ES-I3 (cell line): ENCODE measurements at regions not wholly inside any gene's neighbourhood (a gene's known extent, or its start where the extent isn't known, plus 50 kb on each side); places are given as distances from the start of the nearest gene placed in this dataset.
"Not testable (repeated sequence)": the region's sequence is repeated elsewhere in the genome, so short reads cannot be mapped to it uniquely, and the experiment has no call there.

Experiments used
- H3K36me3 ChIP-seq: 2 replicates; pipeline ENCODE4 v1.6.1; 2013; ENCODE audit warnings: mild to moderate bottlenecking, low read length, control low read depth, moderate library complexity; ENCODE audit not compliant: insufficient read depth
- H3K4me1 ChIP-seq: 2 replicates; pipeline ENCODE4 v1.6.1; 2013; ENCODE audit warnings: mild to moderate bottlenecking, control low read depth, low read length; ENCODE audit not compliant: insufficient read depth
- H3K9ac ChIP-seq: 2 replicates; pipeline ENCODE4 v1.6.1; 2013; ENCODE audit warnings: low read depth, mild to moderate bottlenecking, low read length, moderate library complexity
- H3K9me3 ChIP-seq: 2 replicates; pipeline ENCODE4 v1.6.1; 2013; ENCODE audit warnings: mild to moderate bottlenecking, low read length, moderate library complexity; ENCODE audit not compliant: control insufficient read depth, insufficient read depth

GRCh38 chr4:13678186-13678924, 50.8 kb upstream of the BOD1L1 start:
- no peaks in the 10 kb centered on the region for H3K36me3 ChIP-seq
- no peak overlapping the region for H3K9ac ChIP-seq
- no peaks in the 10 kb centered on the region for H3K4me1 ChIP-seq
- peaks cover 4% of the 10 kb centered on the region; the same call in 1 of the 2 replicates for H3K9me3 ChIP-seq

- H3K9ac ChIP-seq, result no peak overlapping the region
- peaks cover 4% of the 10 kb centered on the region; the same call in 1 of the 2 replicates for H3K9me3 ChIP-seq
- no peaks in the 10 kb centered on the region for H3K36me3 ChIP-seq
- no peaks in the 10 kb centered on the region for H3K4me1 ChIP-seq
These were observed 54.0 kb upstream of the BOD1L1 start for GRCh38 chr4:13681570-13681969.

GRCh38 chr4:13694256-13694655, 66.7 kb upstream of the BOD1L1 start:
- no peaks in the 10 kb centered on the region for H3K9me3 ChIP-seq
- H3K9ac ChIP-seq, result no peak overlapping the region
- no peaks in the 10 kb centered on the region for H3K4me1 ChIP-seq
- no peaks in the 10 kb centered on the region for H3K36me3 ChIP-seq

- H3K9ac ChIP-seq, result no peak overlapping the region
- no peaks in the 10 kb centered on the region for H3K4me1 ChIP-seq
These were observed 70.8 kb upstream of the BOD1L1 start for GRCh38 chr4:13698296-13698695.

GRCh38 chr4:13700021-13700857, 72.7 kb upstream of the BOD1L1 start:
- H3K36me3 ChIP-seq, result no peaks in the 10 kb centered on the region
- H3K9ac ChIP-seq, result no peak overlapping the region
- H3K4me1 ChIP-seq, result no peaks in the 10 kb centered on the region
- H3K9me3 ChIP-seq, result no peaks in the 10 kb centered on the region

More at GRCh38 chr4:13698296-13698695, 70.8 kb upstream of the BOD1L1 start:
- Histone ChIP-seq H3K36me3 (no peaks in the 10 kb centered on the region), H3K9me3 (no peaks in the 10 kb centered on the region)

GRCh38 chr4:13700858-13701140, 73.3 kb upstream of the BOD1L1 start:
- not testable (repeated sequence) for H3K36me3 ChIP-seq, H3K4me1 ChIP-seq, H3K9me3 ChIP-seq, H3K9ac ChIP-seq

GRCh38 chr4:13701937-13702446, 74.5 kb upstream of the BOD1L1 start:
- H3K4me1 ChIP-seq, result peaks cover 12% of the 10 kb centered on the region; the same call in 1 of the 2 replicates
- H3K9ac ChIP-seq, result no peak overlapping the region
- H3K36me3 ChIP-seq, result no peaks in the 10 kb centered on the region
- H3K9me3 ChIP-seq, result no peaks in the 10 kb centered on the region

- Histone ChIP-seq H3K36me3 (no peaks in the 10 kb centered on the region), H3K4me1 (peaks cover 12% of the 10 kb centered on the region; the same call in 1 of the 2 replicates), H3K9me3 (no peaks in the 10 kb centered on the region), H3K9ac (no peak overlapping the region)
These were observed 75.6 kb upstream of the BOD1L1 start for GRCh38 chr4:13703096-13703495.

- Histone ChIP-seq H3K36me3 (no peaks in the 10 kb centered on the region), H3K9me3 (no peaks in the 10 kb centered on the region), H3K4me1 (peaks cover 12% of the 10 kb centered on the region; the same call in 1 of the 2 replicates), H3K9ac (no peak overlapping the region)
These were observed 76.5 kb upstream of the BOD1L1 start for GRCh38 chr4:13704035-13704434.

GRCh38 chr4:13704761-13705160, 77.2 kb upstream of the BOD1L1 start:
- Histone ChIP-seq H3K9ac (no peak overlapping the region), H3K36me3 (no peaks in the 10 kb centered on the region), H3K9me3 (no peaks in the 10 kb centered on the region), H3K4me1 (peaks cover 12% of the 10 kb centered on the region; the same call in 1 of the 2 replicates)

- Histone ChIP-seq H3K36me3 (no peaks in the 10 kb centered on the region), H3K9ac (no peak overlapping the region), H3K9me3 (no peaks in the 10 kb centered on the region), H3K4me1 (peaks cover 12% of the 10 kb centered on the region; the same call in 1 of the 2 replicates)
These were observed 78.1 kb upstream of the BOD1L1 start for GRCh38 chr4:13705521-13706041.

- no peak overlapping the region for H3K9ac ChIP-seq
- no peaks in the 10 kb centered on the region for H3K36me3 ChIP-seq
- H3K4me1 ChIP-seq, result peaks cover 12% of the 10 kb centered on the region; the same call in 1 of the 2 replicates
- H3K9me3 ChIP-seq, result no peaks in the 10 kb centered on the region
These were observed 78.6 kb upstream of the BOD1L1 start for GRCh38 chr4:13706120-13706519.

- Histone ChIP-seq H3K9me3 (no peaks in the 10 kb centered on the region), H3K36me3 (no peaks in the 10 kb centered on the region), H3K4me1 (peaks cover 12% of the 10 kb centered on the region; the same call in 1 of the 2 replicates), H3K9ac (no peak overlapping the region)
These were observed 79.2 kb upstream of the BOD1L1 start for GRCh38 chr4:13706716-13707115.

- H3K9ac ChIP-seq, result no peak overlapping the region
- H3K36me3 ChIP-seq, result no peaks in the 10 kb centered on the region
- H3K4me1 ChIP-seq, result peaks cover 12% of the 10 kb centered on the region; the same call in 1 of the 2 replicates
- H3K9me3 ChIP-seq, result no peaks in the 10 kb centered on the region
These were observed 82.8 kb upstream of the BOD1L1 start for GRCh38 chr4:13710246-13710885.
